Endothelial cell of umbilical vein (primary cell): ENCODE measurements at regions not wholly inside any gene's neighbourhood (a gene's known extent, or its start where the extent isn't known, plus 50 kb on each side); places are given as distances from the start of the nearest gene placed in this dataset.
A peak's percentile ranks its signal among the peaks of the same experiment; 100 is the strongest.

Source experiments
- BruUV-seq: library from RNA; stranded (reverse); fragments of 400-500 nt; replicated peaks from 2 replicates; lab custom pipeline; 2021; lab: Mats Ljungman, UMichigan
- CTCF ChIA-PET: fragments of 300-600, 350-600 bp; sonication (Branson Sonifier 250); formaldehyde crosslinking; loops from one replicate; lab custom pipeline; 2021; ENCODE audit warnings: antibody characterized with exemption, inconsistent platforms; lab: Charles Lee
- POLR2A ChIA-PET: fragments of 300-600, 350-600 bp; sonication (Branson Sonifier 250); formaldehyde crosslinking; loops from one replicate; lab custom pipeline; 2021; ENCODE audit warnings: antibody characterized with exemption, inconsistent platforms; lab: Charles Lee
- DNase-seq: peaks from one replicate; pipeline ENCODE4 v3.0.0-alpha.2; 2011; ENCODE audit warnings: low read depth, low spot score
- FAIRE-seq: peaks from 2 replicates; lab custom pipeline; 2011; peaks lifted over from hg19 to GRCh38; lab: Jason Lieb, UNC
- H2AFZ ChIP-seq: 2 replicates; pipeline ENCODE4 v1.6.0; 2012; ENCODE audit warnings: low read depth, low read length, control low read depth, inconsistent platforms
- H3K27ac ChIP-seq: 2 replicates; pipeline ENCODE4 v1.5.1; 2011; ENCODE audit warnings: low read depth, mild to moderate bottlenecking, control low read depth, low read length, moderate library complexity; ENCODE audit not compliant: insufficient read depth
- H3K27me3 ChIP-seq, 2 experiments: 2 replicates each; pipeline versions ENCODE4 v1.6.0 to v1.6.1; 2011; ENCODE audit warnings: low read length in 2 of 2, mixed read lengths in 1 of 2; ENCODE audit not compliant: control insufficient read depth in 2 of 2, insufficient read depth in 2 of 2
- H3K36me3 ChIP-seq, 2 experiments: 2 replicates in 1 of 2; 3 replicates in 1 of 2; pipeline ENCODE4 v1.5.1; 2011; ENCODE audit warnings: low read length in 2 of 2, mild to moderate bottlenecking in 1 of 2, moderate library complexity in 1 of 2; ENCODE audit not compliant: control insufficient read depth in 2 of 2, insufficient read depth in 2 of 2; ENCODE audit errors: extremely low read depth in 1 of 2
- H3K4me1 ChIP-seq: 3 replicates; pipeline ENCODE4 v1.5.1; 2011; ENCODE audit warnings: mild to moderate bottlenecking, low read length; ENCODE audit not compliant: control insufficient read depth, insufficient read depth; ENCODE audit errors: extremely low read depth
- H3K4me2 ChIP-seq: 2 replicates; pipeline ENCODE4 v1.6.1; 2011; ENCODE audit warnings: low read length, control low read depth, mixed read lengths; ENCODE audit not compliant: insufficient read depth
- H3K4me3 ChIP-seq, 3 experiments: fragments of 200-600 bp in 1 of 3; sonication (generic), shearing (Covaris generic) in 1 of 3; replicated peaks in 1 of 3; 2 replicates each; pipeline ENCODE4 v1.5.1; 2011 to 2016; ENCODE audit warnings: control low read depth in 3 of 3, low read length in 3 of 3, mild to moderate bottlenecking in 2 of 3, inconsistent platforms in 1 of 3, low read depth in 1 of 3, moderate library complexity in 1 of 3; ENCODE audit not compliant: insufficient read depth in 1 of 3
- H3K79me2 ChIP-seq: 2 replicates; pipeline ENCODE4 v1.6.0; 2012; ENCODE audit warnings: low read length, inconsistent platforms; ENCODE audit not compliant: control insufficient read depth, insufficient read depth
- H3K9ac ChIP-seq: replicated peaks from 2 replicates; pipeline ENCODE3; 2011; ENCODE audit warnings: low read length, control low read depth; ENCODE audit not compliant: insufficient read depth; ENCODE audit errors: extremely low read depth
- H3K9me1 ChIP-seq: replicated peaks from 3 replicates; pipeline ENCODE4 v1.6.0; 2011; ENCODE audit warnings: mild to moderate bottlenecking, low read length; ENCODE audit not compliant: control insufficient read depth, insufficient read depth; ENCODE audit errors: extremely low read depth
- H3K9me3 ChIP-seq: replicated peaks from 2 replicates; pipeline ENCODE4 v1.5.1; 2012; ENCODE audit warnings: low read length, inconsistent platforms; ENCODE audit not compliant: control insufficient read depth, insufficient read depth
- H4K20me1 ChIP-seq: replicated peaks from 2 replicates; pipeline ENCODE3; 2011; ENCODE audit warnings: mild to moderate bottlenecking, low read length; ENCODE audit not compliant: control insufficient read depth, insufficient read depth; ENCODE audit errors: extremely low read depth
- CTCF ChIP-seq, 2 donors: IDR thresholded peaks; 1 replicate in 1 of 2; 2 replicates in 1 of 2; pipeline ENCODE4 v1.5.1; 2011; ENCODE audit warnings: low read length in 2 of 2, mild to moderate bottlenecking in 2 of 2, moderate library complexity in 2 of 2, control low read depth in 1 of 2, inconsistent platforms in 1 of 2, low read depth in 1 of 2; ENCODE audit not compliant: insufficient read depth in 1 of 2; ENCODE audit errors: extremely low read depth in 1 of 2
- EZH2 ChIP-seq: IDR thresholded peaks from 2 replicates; pipeline ENCODE4 v1.6.1; 2012; ENCODE audit warnings: borderline replicate concordance, low read depth, mild to moderate bottlenecking, moderate library complexity, low read length, inconsistent platforms; ENCODE audit not compliant: severe bottlenecking
- FOS ChIP-seq: IDR thresholded peaks from 2 replicates; pipeline ENCODE4 v1.6.1; 2011; ENCODE audit warnings: mild to moderate bottlenecking, low read length, moderate library complexity, borderline replicate concordance; ENCODE audit not compliant: insufficient read depth
- GATA2 ChIP-seq: IDR thresholded peaks from 2 replicates; pipeline ENCODE4 v1.7.0; 2011; ENCODE audit warnings: low read depth, mild to moderate bottlenecking, moderate library complexity, mixed read lengths, low read length; ENCODE audit not compliant: insufficient read length, insufficient read depth
- MAX ChIP-seq: IDR thresholded peaks from 2 replicates; pipeline ENCODE4 v1.6.1; 2011; ENCODE audit not compliant: insufficient read depth, insufficient read length
- MYC ChIP-seq: IDR thresholded peaks from one replicate; pipeline ENCODE4 v1.6.1; 2011; ENCODE audit warnings: mild to moderate bottlenecking, low read depth, low read length
- POLR2A ChIP-seq: IDR thresholded peaks from 2 replicates; pipeline ENCODE4 v1.6.1; 2012; ENCODE audit warnings: low read depth, mild to moderate bottlenecking, control low read depth, low read length
- POLR2AphosphoS5 ChIP-seq: IDR thresholded peaks from 2 replicates; pipeline ENCODE4 v1.6.1; 2012; ENCODE audit warnings: low read depth, mild to moderate bottlenecking, control low read depth, low read length, moderate library complexity; ENCODE audit not compliant: insufficient read depth
- dilution Hi-C: fragments of 300-500 bp; cut with MboI; formaldehyde crosslinking; loops from one replicate; pipeline ENCODE4 v1.15.0; 2019; ENCODE audit warnings: low sequenced_read_pairs; ENCODE audit not compliant: extremely low pct_ligation_motif_present
- intact Hi-C: fragments of 100-400 bp; cut with micrococcal nuclease; formaldehyde crosslinking; loops from one replicate; pipeline ENCODE4 v1.10.0; 2022

GRCh38 chr2:49490710-49491109, 336.4 kb upstream of the FSHR start:
- Histone ChIP-seq H4K20me1 (no peaks in the 10 kb centered on the region), H3K27me3 (no peaks in the 10 kb centered on the region), H3K79me2 (no peaks in the 10 kb centered on the region), H3K4me1 (no peaks in the 10 kb centered on the region), H2AFZ (no peak overlapping the region), H3K36me3 (no peaks in the 10 kb centered on the region), H3K9me1 (no peaks in the 10 kb centered on the region), H3K9ac (no peak overlapping the region), H3K4me2 (no peak overlapping the region), H3K9me3 (peaks cover 4% of the 10 kb centered on the region), H3K4me3 (no peak overlapping the region), H3K27ac (no peak overlapping the region)
- DNase-seq (no peak), FAIRE-seq (no peak)
- intact Hi-C loops = no loop called here
- BruUV-seq = no TSS peak
- CTCF ChIA-PET = no interaction called here
- dilution Hi-C loops = no loop called here
- POLR2A ChIA-PET = no interaction called here
- no peak for TF ChIP-seq GATA2
- TF ChIP-seq EZH2 = no peak
- TF ChIP-seq CTCF (IDR thresholded peaks at IDR 0.05; ENCODE audit: extremely low read depth in 1 of 2, insufficient read depth in 1 of 2, low read depth in 1 of 2, low read length in 2 of 2) = peak; percentile 4 to 19
- no peak for TF ChIP-seq MAX
- TF ChIP-seq MYC = no peak
- no peak for TF ChIP-seq FOS
- TF ChIP-seq POLR2A = no peak
- no peak for TF ChIP-seq POLR2AphosphoS5
